GM12892 (cell line): ENCODE measurements at regions not wholly inside any gene's neighbourhood (a gene's known extent, or its start where the extent isn't known, plus 50 kb on each side); places are given as distances from the start of the nearest gene placed in this dataset.
"Not testable (repeated sequence)": the region's sequence is repeated elsewhere in the genome, so short reads cannot be mapped to it uniquely, and the experiment has no call there.

ENCODE experiments used
- POLR2A ChIP-seq: IDR thresholded peaks from 2 replicates; pipeline ENCODE4 v1.6.1; 2011; ENCODE audit warnings: low read depth, low read length, control low read depth
- POLR2AphosphoS5 ChIP-seq: IDR thresholded peaks from 2 replicates; pipeline ENCODE4 v1.6.1; 2011; ENCODE audit warnings: low read depth, low read length, control low read depth
- TAF1 ChIP-seq: IDR thresholded peaks from 2 replicates; pipeline ENCODE4 v1.6.1; 2011; ENCODE audit warnings: low read depth, mild to moderate bottlenecking, control low read depth, low read length, borderline replicate concordance

DNA sequence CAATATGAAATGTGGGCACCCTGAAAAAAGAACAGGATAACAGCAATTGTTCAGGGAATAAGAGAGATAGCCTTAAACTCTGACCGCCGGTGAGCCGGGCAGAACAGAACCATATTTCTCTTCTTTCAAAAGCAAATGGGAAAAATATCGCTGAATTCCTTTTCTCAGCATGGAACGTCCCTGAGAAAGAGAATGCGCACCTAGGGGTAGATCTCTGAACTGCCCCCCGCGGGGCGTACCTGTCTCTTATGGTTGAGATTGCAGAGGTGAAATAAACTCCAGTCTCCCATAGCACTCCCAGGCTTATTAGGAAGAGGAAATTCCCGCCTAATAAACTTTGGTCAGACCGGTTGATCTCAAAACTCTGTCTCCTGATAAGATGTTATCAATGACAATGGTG is 82.1 kb upstream of the DEFB108B start:
- not testable (repeated sequence) for TF ChIP-seq POLR2A, TAF1, POLR2AphosphoS5
